GF-D8 (cell line): ENCODE measurements at regions not wholly inside any gene's neighbourhood (a gene's known extent, or its start where the extent isn't known, plus 50 kb on each side); places are given as distances from the start of the nearest gene placed in this dataset.
A peak's percentile ranks its signal among the peaks of the same experiment; 100 is the strongest.
"Not testable (repeated sequence)": the region's sequence is repeated elsewhere in the genome, so short reads cannot be mapped to it uniquely, and the experiment has no call there.

Experiments
- DNase-seq: peaks from one replicate; lab custom pipeline; 2025; lab: John Stamatoyannopoulos, UW

GRCh38 chrY:12212394-12212793 is 488.6 kb upstream of the USP9Y start:
- DNase-seq, result no peak

DNA sequence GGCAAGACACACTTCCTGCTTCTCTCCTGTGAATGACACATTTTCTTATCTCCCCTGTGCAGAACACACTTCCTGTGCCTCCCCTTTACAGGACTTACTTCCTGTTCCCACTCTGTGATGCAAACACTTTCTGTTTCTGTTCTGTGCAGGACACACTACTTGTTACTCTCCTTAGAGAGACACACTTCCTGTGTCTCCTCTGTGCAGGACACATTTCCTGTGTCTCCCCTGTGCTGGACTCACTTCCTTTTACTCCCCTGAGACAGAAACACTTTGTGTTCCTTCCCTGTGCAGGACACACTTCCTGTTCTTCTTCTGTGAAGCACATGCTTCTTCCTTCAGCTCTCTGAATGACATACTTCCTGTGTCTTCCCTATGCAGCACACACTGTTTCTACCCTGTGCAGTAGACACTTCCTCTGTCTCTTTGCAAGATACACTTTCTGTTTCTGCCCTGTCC is 485.4 kb upstream of the USP9Y start:
- peak; percentile 45 for DNase-seq

GRCh38 chrY:12230921-12231320 is 470.1 kb upstream of the USP9Y start:
- no peak for DNase-seq

- DNase-seq, result no peak
Observed at GRCh38 chrY:12236399-12236798, 464.6 kb upstream of the USP9Y start.

DNA sequence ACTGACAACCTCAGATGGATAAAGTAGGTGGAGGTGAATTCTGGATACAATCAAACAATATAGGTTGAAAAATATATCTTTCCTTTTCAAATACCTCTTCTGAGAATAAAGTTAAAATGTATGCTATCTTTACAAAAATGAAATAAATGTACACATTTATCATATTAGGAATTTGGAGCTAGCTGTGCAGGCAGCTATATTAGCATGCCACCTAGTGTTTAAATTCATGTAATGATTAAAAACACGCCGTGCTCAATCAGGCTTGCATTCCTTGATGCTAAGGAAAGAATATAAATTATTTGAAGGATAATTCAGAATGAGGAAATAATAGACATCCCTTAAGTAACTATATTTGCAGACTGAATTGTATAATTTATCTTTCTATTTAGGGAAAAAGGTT is 460.7 kb upstream of the USP9Y start:
- DNase-seq, result not testable (repeated sequence)

- no peak for DNase-seq
Observed at GRCh38 chrY:12244146-12244545, 456.9 kb upstream of the USP9Y start.

- no peak for DNase-seq
Observed at GRCh38 chrY:12253756-12254155, 447.3 kb upstream of the USP9Y start.

DNA sequence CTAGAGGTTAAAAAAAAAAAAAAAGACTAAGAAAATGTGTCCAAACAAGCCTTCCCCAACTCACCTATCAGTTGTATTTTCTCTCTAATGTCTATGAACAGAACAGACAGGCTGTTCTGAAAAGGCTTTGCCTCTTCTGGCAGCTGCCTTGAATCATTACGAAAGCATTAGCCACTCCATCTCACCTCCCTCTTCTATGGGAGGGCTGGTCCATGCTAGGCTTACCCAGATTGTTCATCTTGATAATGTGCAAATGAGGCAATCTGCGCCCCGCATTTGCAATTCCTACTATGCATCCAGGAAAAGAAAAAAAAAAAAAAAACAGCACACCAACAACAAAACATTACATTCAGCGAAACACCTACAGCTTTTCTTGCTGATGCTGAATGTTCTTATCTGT is 429.9 kb upstream of the USP9Y start:
- DNase-seq, result no peak

- no peak for DNase-seq
Observed at GRCh38 chrY:12285608-12286007, 415.4 kb upstream of the USP9Y start.

DNA sequence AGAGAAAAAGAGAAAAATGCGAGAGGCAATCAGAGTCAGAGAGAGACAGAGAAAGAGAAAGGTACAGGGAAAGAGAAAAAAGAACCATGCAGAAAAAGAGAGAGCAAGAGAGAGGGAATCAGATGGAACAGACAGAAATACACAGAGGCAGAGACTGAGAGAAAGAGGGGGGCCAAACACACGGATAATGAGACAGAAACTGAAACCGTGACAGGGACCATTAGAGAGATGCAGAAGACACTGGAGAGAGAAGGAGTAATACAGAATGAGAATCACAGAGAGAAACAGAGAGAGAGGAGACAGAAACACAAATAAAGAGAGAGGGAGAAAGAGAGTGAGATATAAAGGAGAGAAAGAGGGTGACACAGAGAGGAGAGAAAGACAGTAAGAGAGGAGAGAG is 412.1 kb upstream of the USP9Y start:
- no peak for DNase-seq

GRCh38 chrY:12289415-12289814 is 411.6 kb upstream of the USP9Y start:
- no peak for DNase-seq

DNA sequence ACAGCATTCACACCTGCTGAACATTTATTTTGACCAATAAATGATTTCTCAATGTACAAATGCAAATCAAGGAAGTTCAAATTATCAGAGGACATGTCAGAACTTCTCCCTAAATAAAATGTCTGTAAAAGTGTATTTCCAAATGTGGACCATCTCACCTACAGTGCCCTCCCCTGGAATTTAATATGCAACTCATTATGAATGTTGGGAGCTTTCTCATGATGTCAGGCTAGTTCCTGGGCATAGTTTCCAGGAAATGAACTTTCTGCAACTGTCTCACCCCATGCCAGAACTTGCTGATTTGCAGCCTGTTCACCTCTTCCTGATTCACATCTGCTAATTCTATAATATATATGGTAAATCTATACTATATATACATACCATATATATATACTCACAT is 408.5 kb upstream of the USP9Y start:
- no peak for DNase-seq

- DNase-seq, result no peak
Observed at GRCh38 chrY:12296460-12296859, 404.6 kb upstream of the USP9Y start.

- DNase-seq, result not testable (repeated sequence)
Observed at GRCh38 chrY:12299796-12300195, 401.2 kb upstream of the USP9Y start.

DNA sequence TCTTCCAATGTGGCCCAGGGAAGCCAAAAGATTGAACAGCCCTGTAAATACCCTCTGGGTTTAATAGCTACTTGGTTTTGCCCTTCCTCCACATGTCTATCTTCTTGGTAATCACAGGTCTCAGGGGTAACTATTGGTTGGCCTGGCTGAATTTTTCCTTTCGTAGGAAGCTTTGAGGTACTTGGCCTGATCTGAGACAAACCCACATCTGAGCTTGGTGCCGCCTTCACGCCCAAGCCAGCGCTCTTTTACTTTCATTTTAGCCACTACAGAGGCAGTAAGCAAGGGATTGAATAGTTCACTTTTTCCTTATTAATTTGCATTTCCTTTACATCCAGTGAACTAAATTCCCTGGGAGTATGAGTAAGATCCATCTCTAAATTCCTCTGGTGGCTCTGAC is 397.6 kb upstream of the USP9Y start:
- DNase-seq, result no peak

- DNase-seq, result no peak
Observed at GRCh38 chrY:12305456-12305855, 395.6 kb upstream of the USP9Y start.

- no peak for DNase-seq
Observed at GRCh38 chrY:12309212-12309611, 391.8 kb upstream of the USP9Y start.

DNA sequence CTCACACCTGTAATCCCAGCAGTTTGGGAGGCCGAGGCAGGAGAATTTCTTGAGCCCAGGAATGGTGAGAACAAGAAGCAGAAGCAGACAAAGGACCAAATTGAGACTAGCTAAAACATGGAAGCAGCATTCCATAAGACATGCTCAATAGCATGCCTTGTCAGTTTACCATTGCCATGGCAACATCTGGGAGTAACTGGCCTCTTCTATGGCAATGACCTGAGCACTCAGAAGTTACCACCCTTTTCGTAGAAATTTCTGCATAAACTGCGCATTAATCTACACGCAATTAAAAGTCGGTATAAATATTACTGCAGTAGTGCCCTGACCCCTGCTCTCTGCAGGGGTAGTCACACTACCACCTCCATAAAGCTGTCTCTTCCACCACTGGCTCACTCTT is 390.2 kb upstream of the USP9Y start:
- no peak for DNase-seq

GRCh38 chrY:12327751-12328150 is 373.3 kb upstream of the USP9Y start:
- DNase-seq, result no peak

DNA sequence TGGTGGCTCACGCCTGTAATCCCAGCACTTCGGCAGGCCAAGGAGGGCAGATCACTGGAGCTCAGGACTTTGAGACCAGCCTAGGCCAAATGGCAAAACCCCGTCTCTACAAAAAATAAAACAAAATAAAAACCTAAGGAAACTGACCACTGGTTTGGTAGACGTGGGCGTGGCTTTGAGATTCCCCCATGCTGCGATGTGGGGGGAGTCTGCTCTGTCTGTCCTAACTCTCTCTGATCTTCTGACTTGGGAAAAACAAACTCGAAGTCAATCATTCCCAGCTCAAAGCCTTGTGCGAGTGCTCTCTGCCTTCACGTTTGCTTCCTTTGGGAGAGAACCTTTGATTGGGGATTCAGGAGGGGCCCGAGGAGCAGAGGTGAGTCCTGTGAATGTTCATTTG is 369.1 kb upstream of the USP9Y start:
- DNase-seq, result not testable (repeated sequence)

GRCh38 chrY:12343211-12343610 is 357.8 kb upstream of the USP9Y start:
- no peak for DNase-seq

- DNase-seq, result no peak
Observed at GRCh38 chrY:12348181-12348580, 352.9 kb upstream of the USP9Y start.

GRCh38 chrY:12357204-12357603 is 343.8 kb upstream of the USP9Y start:
- DNase-seq, result no peak

DNA sequence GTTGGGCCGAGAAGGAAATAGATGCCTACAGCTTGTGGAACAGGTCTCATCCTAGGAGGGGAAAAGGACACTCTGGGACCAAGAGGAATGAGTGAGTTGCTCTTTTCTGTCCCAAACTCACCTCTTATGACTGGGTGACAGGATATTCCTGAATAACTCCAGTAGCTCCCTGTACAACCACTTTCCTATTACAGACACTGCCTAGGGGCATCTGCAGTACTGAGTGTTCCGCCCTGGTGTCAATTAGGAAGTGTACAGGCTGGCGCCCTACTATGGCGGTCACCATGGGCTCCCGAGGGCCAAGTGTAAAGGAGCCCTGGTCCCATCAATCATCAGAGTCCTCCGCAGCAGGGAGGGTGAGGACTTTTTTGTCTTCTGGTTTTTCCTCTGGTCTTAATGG is 343.4 kb upstream of the USP9Y start:
- no peak for DNase-seq

DNA sequence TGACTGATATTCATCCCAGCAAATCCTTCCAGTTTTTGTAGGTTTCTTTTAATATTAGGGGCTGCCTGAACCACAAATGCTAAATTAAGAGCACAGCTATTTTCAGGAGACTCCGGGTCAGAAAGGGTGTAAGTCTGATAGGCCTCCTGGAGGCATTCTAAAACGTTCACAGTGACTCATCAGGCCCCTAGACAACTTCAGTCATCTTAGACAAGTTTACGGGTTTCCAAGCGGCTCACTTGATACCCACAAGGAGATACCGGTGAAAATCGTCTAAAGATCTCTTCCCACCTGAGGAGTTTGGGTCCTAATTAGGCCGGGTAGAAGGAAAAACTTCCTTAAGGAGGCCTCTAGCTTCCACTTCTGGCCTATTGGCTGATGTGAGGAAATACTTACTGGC is 342.7 kb upstream of the USP9Y start:
- no peak for DNase-seq
